H1 (cell line): ENCODE measurements at regions not wholly inside any gene's neighbourhood (a gene's known extent, or its start where the extent isn't known, plus 50 kb on each side); places are given as distances from the start of the nearest gene placed in this dataset.

Experiments
- CTCF ChIP-seq, 3 experiments: IDR thresholded peaks; 1 replicate in 2 of 3; 2 replicates in 1 of 3; pipeline versions ENCODE4 v1.5.1 to v1.6.1; 2011; ENCODE audit warnings: low read length in 3 of 3, mild to moderate bottlenecking in 3 of 3, inconsistent platforms in 2 of 3, low read depth in 1 of 3, moderate library complexity in 1 of 3; ENCODE audit not compliant: insufficient read depth in 1 of 3; ENCODE audit errors: control extremely low read depth in 1 of 3
- GABPA ChIP-seq: IDR thresholded peaks from 2 replicates; pipeline ENCODE4 v1.6.1; 2011; ENCODE audit warnings: mild to moderate bottlenecking, low read length, moderate library complexity, borderline replicate concordance; ENCODE audit not compliant: insufficient read depth
- KDM4A ChIP-seq: IDR thresholded peaks from one replicate; pipeline ENCODE4 v1.7.1; 2012; ENCODE audit warnings: low read depth, mild to moderate bottlenecking, moderate library complexity, low read length, inconsistent platforms; ENCODE audit not compliant: severe bottlenecking
- SIX5 ChIP-seq: IDR thresholded peaks from 2 replicates; pipeline ENCODE4 v1.6.1; 2011; ENCODE audit warnings: mild to moderate bottlenecking, low read depth, low read length

GRCh38 chr2:205904873-205905272 is 181.1 kb downstream of the INO80D start:
- TF ChIP-seq SIX5 (no peak), GABPA (no peak), CTCF (IDR thresholded peaks at IDR 0.05; ENCODE audit: control extremely low read depth in 1 of 3, insufficient read depth in 1 of 3, low read depth in 1 of 3, low read length in 3 of 3) (no peak), KDM4A (no peak)
